Adrenal gland (tissue), 5 donors: ENCODE measurements at regions not wholly inside any gene's neighbourhood (a gene's known extent, or its start where the extent isn't known, plus 50 kb on each side); places are given as distances from the start of the nearest gene placed in this dataset.

Source experiments
- POLR2A ChIP-seq, 2 donors: fragments of 450-650 bp; IDR thresholded peaks; one replicate each; pipeline ENCODE4 v1.6.1; 2017; ENCODE audit warnings: antibody characterized with exemption in 2 of 2, mild to moderate bottlenecking in 2 of 2, moderate library complexity in 1 of 2
- TF ChIP-seq, protein P1 (sequence below), 6 experiments: fragments of 450-650 bp in 4 of 6; fragments of 200-600 bp in 2 of 6; sonication (generic) in 1 of 6; IDR thresholded peaks; 1 replicate in 5 of 6; 2 replicates in 1 of 6; pipeline versions ENCODE4 v1.5.1 to v1.8.0; 2016 to 2021; ENCODE audit warnings: antibody characterized with exemption in 6 of 6, mild to moderate bottlenecking in 2 of 6, moderate library complexity in 1 of 6
- donor health status: DM: no; HTN: no; CAD: no.

DNA sequence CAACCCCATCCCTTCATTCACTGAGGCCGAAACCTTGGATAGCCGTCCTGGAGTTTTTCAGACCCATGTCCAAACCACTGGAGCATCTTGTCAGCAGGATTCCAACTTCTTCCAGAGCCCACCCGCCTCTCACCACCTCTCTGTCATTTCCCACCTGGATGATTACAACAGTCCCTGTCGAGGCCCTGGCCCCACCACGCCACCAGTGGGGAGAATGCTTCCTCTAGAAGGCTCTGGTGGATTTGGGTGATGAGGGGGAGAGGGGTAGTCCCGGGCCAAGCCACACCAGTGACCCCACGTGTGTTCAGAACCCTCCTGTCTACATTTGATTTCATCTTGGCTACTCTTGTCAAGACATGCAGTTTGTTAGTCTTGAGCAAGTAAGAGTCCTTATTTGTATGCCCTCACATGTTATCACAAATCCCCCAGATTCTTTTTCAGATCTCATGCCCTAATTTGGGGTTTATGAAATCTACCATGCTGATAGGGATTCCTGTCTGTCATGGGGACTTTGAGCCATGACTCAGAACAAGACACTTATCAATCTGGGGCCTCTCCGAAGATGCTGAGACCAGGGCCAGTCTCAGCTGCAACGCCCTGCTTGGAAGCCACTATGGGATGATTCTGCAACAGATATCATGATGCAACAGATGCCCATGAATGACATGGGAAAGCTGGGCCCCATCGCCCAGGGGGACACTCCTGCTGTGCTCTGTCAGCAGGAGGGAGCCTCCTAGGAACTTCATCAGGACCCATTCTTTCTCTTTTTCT, 186.1 kb downstream of the ZFP36L2 start:
- no peak for TF ChIP-seq POLR2A (IDR thresholded peaks at IDR 0.05)
- TF ChIP-seq, protein P1, sequence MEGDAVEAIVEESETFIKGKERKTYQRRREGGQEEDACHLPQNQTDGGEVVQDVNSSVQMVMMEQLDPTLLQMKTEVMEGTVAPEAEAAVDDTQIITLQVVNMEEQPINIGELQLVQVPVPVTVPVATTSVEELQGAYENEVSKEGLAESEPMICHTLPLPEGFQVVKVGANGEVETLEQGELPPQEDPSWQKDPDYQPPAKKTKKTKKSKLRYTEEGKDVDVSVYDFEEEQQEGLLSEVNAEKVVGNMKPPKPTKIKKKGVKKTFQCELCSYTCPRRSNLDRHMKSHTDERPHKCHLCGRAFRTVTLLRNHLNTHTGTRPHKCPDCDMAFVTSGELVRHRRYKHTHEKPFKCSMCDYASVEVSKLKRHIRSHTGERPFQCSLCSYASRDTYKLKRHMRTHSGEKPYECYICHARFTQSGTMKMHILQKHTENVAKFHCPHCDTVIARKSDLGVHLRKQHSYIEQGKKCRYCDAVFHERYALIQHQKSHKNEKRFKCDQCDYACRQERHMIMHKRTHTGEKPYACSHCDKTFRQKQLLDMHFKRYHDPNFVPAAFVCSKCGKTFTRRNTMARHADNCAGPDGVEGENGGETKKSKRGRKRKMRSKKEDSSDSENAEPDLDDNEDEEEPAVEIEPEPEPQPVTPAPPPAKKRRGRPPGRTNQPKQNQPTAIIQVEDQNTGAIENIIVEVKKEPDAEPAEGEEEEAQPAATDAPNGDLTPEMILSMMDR (IDR thresholded peaks at IDR 0.05): no peak
